ENCODE measurements at regions not wholly inside any gene's neighbourhood (a gene's known extent, or its start where the extent isn't known, plus 50 kb on each side); places are given as distances from the start of the nearest gene placed in this dataset.

DNA sequence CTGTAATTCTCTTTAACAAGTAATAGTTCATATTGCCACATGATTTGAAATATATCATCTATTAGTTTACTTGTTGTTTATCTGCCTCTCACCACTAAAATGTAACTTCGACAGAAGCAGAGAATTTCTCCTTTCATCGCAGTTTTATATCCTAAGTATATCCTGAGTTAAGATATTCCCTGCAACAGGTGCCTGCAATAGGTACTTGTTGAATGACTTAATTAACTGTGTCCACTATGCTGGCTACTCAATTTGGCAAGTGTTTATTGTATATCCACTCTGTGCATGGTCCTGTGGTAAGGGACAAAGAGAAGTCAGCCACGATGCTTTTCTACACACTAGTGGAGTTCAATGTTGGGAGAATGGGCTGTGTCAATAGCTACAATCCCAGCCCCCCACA, 108.5 kb downstream of the PSAT1 start:
- TF ChIP-seq, protein P1, sequence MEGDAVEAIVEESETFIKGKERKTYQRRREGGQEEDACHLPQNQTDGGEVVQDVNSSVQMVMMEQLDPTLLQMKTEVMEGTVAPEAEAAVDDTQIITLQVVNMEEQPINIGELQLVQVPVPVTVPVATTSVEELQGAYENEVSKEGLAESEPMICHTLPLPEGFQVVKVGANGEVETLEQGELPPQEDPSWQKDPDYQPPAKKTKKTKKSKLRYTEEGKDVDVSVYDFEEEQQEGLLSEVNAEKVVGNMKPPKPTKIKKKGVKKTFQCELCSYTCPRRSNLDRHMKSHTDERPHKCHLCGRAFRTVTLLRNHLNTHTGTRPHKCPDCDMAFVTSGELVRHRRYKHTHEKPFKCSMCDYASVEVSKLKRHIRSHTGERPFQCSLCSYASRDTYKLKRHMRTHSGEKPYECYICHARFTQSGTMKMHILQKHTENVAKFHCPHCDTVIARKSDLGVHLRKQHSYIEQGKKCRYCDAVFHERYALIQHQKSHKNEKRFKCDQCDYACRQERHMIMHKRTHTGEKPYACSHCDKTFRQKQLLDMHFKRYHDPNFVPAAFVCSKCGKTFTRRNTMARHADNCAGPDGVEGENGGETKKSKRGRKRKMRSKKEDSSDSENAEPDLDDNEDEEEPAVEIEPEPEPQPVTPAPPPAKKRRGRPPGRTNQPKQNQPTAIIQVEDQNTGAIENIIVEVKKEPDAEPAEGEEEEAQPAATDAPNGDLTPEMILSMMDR (IDR thresholded peaks at IDR 0.05; ENCODE audit: extremely low read depth in 1 of 2, insufficient read depth in 1 of 2, low read depth in 1 of 2, low read length in 2 of 2) = no peak
- TF ChIP-seq, protein P2, sequence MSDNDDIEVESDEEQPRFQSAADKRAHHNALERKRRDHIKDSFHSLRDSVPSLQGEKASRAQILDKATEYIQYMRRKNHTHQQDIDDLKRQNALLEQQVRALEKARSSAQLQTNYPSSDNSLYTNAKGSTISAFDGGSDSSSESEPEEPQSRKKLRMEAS (IDR thresholded peaks at IDR 0.05; ENCODE audit: insufficient read depth, insufficient read length) = no peak
